ENCODE measurements at regions not wholly inside any gene's neighbourhood (a gene's known extent, or its start where the extent isn't known, plus 50 kb on each side); places are given as distances from the start of the nearest gene placed in this dataset.

DNA sequence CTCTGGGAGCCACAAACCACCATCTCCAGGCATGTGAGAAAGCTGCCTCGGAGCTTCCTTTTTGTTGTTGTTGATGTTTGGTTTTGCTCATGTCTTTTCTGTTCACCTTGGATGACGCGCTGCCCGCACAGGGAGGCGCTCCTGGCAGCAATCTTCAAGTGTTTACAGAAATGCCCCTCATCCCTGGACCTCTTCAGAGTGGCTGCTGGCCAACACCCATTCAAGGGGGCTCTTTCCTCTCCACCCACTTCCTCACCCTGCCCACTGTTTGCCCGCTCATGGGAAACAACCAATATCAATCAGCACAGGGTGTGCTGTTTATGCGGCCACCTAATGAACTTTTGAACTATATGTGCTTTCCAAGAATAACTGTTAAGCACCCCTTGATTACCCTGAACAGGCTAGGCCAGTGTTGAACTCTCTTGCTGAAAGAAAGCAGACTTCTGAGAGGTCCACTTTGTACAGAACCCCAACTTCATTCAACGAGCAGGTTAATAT lies 355.1 kb upstream of the CLNK start:
- DNase-seq, result no peak

GRCh38 chr4:11038926-11039325 lies 354.4 kb upstream of the CLNK start:
- DNase-seq, result no peak

DNA sequence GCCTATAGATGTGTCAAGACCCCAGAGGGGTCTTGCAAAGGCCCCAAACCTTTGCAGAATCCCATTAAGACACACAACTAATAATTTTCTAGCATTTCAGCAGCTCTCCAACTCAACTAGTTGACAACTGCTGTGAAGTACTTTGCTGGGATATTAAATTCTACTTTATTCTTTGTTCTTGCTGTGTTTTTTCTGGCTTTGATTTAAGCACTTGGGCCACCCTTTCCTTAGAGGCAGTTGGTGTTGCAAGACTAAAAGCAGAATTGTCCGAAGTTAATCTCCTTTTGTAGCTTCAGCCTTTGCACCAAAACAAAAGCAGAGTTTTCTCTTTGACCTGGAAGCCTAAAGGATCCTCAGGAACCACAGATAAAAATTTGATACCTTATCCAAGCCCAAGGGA lies 353.1 kb upstream of the CLNK start:
- no peak for DNase-seq

DNA sequence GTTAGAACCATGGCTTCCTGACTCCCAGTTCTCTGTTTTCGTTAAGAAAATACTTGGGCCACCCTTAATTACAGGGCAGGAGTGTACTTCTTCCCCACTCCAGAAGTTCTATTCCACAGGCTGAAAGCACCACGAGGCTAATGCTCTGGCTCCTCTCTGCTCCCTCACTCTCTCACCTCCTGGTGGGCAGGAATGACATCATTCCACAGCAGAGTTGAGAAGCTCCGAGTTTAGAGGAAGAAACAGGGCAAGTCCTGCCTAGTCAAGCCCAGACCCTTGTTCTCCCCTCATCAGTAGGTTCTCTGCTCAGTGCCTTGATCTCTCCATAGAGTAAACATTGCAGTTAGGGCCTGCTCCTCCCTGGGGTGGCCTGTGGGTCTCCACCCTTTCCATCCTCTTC lies 343.8 kb upstream of the CLNK start:
- no peak for DNase-seq

GRCh38 chr4:11021333-11021732 lies 336.8 kb upstream of the CLNK start:
- no peak for DNase-seq

GRCh38 chr4:11019451-11020240 lies 335.1 kb upstream of the CLNK start:
- no peak for DNase-seq

DNA sequence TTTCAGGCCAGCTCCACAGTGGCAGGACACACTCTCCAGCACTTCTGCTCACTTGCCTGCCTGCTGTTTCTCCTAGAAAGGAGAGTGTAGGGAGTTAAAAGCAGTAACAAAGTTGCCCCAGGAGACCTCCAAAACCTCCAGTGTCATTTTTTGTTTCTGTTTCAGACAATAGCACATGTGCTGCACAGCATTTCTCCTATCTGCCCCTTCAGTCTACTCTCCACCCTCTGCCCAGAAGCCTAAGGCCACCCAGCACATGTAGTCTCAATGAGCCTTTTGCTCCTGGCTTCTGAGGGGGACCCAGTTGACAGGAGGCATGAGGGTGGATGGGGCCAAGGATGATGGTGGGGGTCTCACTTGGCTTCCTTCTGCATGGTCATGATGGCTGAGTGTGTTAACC lies 329.6 kb upstream of the CLNK start:
- no peak for DNase-seq

GRCh38 chr4:11013094-11013664 lies 328.6 kb upstream of the CLNK start:
- DNase-seq, result no peak

DNA sequence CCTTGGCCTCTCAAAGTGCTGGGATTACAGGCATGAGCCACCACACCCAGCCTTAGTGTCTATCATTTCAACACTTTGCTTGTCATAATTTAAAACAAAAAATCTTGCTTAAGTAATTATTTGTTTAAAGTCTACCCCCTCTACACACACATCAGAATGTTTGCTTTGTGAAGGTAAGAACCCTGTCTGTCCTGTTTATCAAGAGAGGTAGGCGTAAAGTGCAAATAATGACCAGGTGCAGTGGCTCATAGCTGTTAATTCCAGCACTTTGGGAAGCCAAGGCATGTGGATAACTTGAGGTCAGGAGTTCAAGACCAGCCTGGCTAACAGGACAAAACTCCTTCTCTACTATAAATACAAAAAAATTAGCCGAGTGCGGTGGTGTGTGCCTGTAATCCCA lies 326.7 kb upstream of the CLNK start:
- no peak for DNase-seq

DNA sequence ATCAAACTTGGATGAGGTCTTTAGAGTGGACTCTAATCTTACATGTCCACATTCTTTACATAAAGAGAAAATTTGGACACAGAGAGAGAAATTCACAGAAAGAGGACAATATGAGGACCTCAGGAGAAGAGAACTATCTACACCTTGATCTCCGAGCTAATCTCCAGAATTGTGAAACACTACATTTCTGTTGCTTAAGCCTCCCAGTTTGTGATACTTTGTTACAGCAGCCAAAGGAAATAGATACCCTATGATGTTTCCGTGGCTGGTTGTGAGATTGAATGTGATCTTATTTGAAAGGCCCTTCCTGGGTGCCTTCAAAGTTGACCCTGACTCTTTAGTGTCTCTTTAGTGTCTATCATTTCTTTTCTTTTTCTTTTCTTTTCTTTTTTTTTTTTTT lies 326.1 kb upstream of the CLNK start:
- DNase-seq, result no peak

DNA sequence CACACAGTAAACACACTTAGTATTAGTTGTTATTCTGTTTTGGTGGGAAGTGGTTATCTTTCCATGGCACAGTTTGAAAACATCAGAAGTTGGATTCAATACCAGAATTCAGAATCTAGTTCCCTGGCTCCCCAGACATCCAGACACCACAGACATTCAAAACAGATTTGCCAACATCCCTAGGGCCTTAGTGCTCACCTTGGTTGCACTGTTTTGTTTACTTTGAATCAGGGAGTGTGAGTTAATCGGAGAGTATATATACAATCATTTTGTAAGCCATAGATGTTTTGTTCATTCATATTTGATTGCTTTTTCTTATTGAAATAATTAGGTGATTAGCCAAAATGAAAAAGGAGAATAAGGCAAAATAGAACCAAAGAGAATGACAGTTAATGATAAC lies 324.7 kb upstream of the CLNK start:
- DNase-seq, result no peak

DNA sequence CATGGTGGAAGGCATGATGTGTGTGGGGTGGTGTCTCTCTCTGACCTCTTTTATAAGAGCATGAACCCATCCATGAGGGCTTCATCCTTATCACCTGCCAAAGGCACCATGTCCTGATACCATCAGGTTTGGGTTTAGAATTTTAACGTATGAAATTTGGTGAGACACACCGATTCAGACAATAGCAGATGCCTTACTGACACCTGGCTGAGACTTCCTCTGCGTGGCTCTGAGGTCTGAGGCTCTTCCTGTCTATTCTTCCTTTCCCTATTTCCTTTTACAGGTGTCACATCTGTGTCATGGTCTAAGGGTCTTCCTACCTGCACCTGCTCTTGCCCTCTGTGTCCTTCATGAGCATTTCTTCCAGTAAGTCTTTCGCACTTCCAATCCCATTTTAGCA lies 320.7 kb upstream of the CLNK start:
- DNase-seq, result no peak

GRCh38 chr4:11004818-11005217 lies 320.2 kb upstream of the CLNK start:
- DNase-seq, result no peak

- no peak for DNase-seq
These were observed 318.4 kb upstream of the CLNK start for GRCh38 chr4:11002961-11003360.

- no peak for DNase-seq
These were observed 314.3 kb upstream of the CLNK start for GRCh38 chr4:10998846-10999245.

DNA sequence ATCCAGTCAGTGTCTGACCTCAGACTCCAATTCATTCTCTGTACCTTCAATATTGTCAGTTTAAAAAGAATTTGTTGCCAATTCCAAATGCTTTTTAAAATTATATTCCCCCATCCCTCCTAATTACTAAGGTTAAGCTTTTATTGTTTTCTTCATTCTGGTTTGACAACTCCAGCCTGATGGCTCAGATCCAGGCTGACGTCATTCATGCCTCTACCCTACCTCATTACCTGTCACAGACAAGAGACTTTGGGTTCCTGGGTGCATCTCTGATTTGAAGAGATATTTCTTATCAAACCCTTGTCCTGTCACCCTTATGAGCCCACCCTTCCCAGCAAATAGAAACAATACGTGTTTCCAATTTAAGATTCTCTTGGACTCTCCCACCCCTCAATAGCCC lies 300.2 kb upstream of the CLNK start:
- no peak for DNase-seq

- no peak for DNase-seq
These were observed 299.5 kb upstream of the CLNK start for GRCh38 chr4:10983885-10984640.

- no peak for DNase-seq
These were observed 298.7 kb upstream of the CLNK start for GRCh38 chr4:10983268-10983667.

- DNase-seq, result no peak
These were observed 297.7 kb upstream of the CLNK start for GRCh38 chr4:10982305-10982704.

- no peak for DNase-seq
These were observed 297.0 kb upstream of the CLNK start for GRCh38 chr4:10981576-10981975.

DNA sequence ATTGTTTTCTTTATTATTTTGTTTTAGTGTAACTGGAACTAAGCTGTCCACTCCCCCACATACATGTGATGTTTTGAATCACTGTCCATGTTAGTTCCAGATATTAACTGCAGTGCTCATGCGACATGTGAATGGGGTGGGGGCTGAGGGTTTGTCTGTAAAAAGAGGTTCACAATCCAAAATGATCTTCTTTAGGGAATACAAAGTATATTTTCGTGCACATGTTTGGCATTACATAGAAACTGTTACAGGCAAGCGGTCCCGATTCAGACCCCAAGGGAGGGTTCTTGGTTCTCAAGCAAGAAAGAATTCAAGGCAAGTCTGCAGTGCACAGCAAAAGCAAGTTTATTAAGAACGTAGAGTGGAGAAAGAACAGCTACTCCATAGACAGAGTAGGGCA lies 296.5 kb upstream of the CLNK start:
- DNase-seq, result no peak

- DNase-seq, result no peak
These were observed 294.5 kb upstream of the CLNK start for GRCh38 chr4:10979032-10979431.

DNA sequence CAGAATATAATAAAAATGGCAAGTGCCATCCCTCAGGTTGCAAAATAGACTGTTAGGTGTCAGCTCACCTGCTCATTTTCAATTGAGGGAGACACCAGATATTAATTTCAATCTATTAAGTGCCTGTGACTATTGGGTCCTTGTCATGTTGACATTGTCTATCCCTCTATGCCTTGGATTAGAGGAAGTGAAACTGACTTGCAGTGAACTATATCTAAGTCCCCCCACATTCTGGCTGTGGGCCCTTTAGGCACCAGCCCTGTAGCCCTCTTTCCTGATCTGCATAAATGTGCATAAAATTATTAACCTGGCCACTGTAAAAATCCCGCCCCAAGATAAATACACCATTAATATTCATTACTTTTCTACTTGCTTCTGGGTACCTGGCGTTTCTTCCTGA lies 293.0 kb upstream of the CLNK start:
- DNase-seq, result no peak

GRCh38 chr4:10974371-10974770 lies 289.8 kb upstream of the CLNK start:
- no peak for DNase-seq

Data from NCI-H526 (cell line).